Mammary epithelial cell (primary cell): ENCODE measurements at regions not wholly inside any gene's neighbourhood (a gene's known extent, or its start where the extent isn't known, plus 50 kb on each side); places are given as distances from the start of the nearest gene placed in this dataset.

Experiments used
- EZH2 ChIP-seq: IDR thresholded peaks from 2 replicates; pipeline ENCODE4 v1.6.1; 2012; ENCODE audit warnings: low read length, inconsistent platforms, borderline replicate concordance
- TF ChIP-seq, protein P1 (sequence below), 2 donors: IDR thresholded peaks in 1 of 2; conservative IDR thresholded peaks in 1 of 2; 2 replicates each; pipeline ENCODE4 v1.5.1; 2011 to 2012; ENCODE audit warnings: inconsistent platforms in 2 of 2, low read length in 2 of 2, mild to moderate bottlenecking in 2 of 2, control low read depth in 1 of 2, low read depth in 1 of 2; ENCODE audit not compliant: insufficient read depth in 1 of 2; ENCODE audit errors: extremely low read depth in 1 of 2

- TF ChIP-seq, protein P1, sequence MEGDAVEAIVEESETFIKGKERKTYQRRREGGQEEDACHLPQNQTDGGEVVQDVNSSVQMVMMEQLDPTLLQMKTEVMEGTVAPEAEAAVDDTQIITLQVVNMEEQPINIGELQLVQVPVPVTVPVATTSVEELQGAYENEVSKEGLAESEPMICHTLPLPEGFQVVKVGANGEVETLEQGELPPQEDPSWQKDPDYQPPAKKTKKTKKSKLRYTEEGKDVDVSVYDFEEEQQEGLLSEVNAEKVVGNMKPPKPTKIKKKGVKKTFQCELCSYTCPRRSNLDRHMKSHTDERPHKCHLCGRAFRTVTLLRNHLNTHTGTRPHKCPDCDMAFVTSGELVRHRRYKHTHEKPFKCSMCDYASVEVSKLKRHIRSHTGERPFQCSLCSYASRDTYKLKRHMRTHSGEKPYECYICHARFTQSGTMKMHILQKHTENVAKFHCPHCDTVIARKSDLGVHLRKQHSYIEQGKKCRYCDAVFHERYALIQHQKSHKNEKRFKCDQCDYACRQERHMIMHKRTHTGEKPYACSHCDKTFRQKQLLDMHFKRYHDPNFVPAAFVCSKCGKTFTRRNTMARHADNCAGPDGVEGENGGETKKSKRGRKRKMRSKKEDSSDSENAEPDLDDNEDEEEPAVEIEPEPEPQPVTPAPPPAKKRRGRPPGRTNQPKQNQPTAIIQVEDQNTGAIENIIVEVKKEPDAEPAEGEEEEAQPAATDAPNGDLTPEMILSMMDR (conservative IDR thresholded peaks at IDR 0.05 in 1 of 2, IDR thresholded peaks at IDR 0.05 in 1 of 2; ENCODE audit: extremely low read depth in 1 of 2, insufficient read depth in 1 of 2, low read depth in 1 of 2, low read length in 2 of 2): no peak
- no peak for TF ChIP-seq EZH2
Measured at GRCh38 chr10:90174531-90174930, 473.1 kb downstream of the KIF20B start.
